Suppressor macrophage (primary cell): ENCODE measurements at regions not wholly inside any gene's neighbourhood (a gene's known extent, or its start where the extent isn't known, plus 50 kb on each side); places are given as distances from the start of the nearest gene placed in this dataset.
"Not testable (repeated sequence)": the region's sequence is repeated elsewhere in the genome, so short reads cannot be mapped to it uniquely, and the experiment has no call there.

Source experiments
- DNase-seq, 4 experiments: peaks; one replicate each; pipeline ENCODE4 v3.0.0-alpha.2; 2020 to 2022

GRCh38 chr11:82194521-82194920 lies 539.1 kb downstream of the FAM181B start:
- no peak for DNase-seq

- no peak for DNase-seq
Observed at GRCh38 chr11:82191695-82192094, 542.0 kb downstream of the FAM181B start.

- DNase-seq = no peak
Observed at GRCh38 chr11:82185925-82186324, 547.7 kb downstream of the FAM181B start.

- no peak for DNase-seq
Observed at GRCh38 chr11:82184966-82185365, 548.7 kb downstream of the FAM181B start.

- DNase-seq = no peak
Observed at GRCh38 chr11:82183346-82183745, 550.3 kb downstream of the FAM181B start.

DNA sequence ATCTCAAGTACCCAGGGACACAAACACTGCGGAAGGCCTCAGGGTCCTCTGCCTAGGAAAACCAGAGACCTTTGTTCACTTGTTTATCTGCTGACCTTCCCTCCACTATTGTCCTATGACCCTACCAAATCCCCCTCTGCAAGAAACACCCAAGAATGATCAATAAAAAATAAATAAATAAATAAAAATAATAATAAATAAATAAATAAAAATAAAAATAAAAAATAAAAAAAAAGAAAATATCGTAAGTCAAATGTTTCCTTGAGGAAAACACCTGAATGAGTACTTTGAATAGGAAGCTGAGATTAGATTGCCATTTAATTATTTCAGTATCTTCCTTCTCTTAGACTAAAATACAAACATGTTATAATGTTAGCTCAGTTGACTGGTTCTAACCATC lies 551.0 kb downstream of the FAM181B start:
- not testable (repeated sequence) for DNase-seq

DNA sequence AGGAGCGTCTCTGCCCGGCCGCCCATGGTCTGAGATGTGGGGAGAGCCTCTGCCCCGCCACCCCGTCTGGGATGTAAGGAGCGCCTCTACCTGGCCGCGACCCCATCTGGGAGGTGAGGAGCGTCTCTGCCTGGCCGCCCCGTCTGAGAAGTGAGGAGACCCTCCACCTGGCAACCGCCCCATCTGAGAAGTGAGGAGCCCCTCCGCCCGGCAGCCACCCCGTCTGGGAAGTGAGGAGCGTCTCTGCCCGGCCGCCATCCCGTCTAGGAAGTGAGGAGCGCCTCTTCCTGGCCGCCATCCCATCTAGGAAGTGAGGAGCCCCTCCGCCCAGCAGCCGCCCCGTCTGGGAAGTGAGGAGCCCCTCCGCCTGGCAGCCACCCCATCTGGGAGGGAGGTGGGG lies 551.9 kb downstream of the FAM181B start:
- DNase-seq = not testable (repeated sequence)

- no peak for DNase-seq
Observed at GRCh38 chr11:82176945-82177344, 556.7 kb downstream of the FAM181B start.

DNA sequence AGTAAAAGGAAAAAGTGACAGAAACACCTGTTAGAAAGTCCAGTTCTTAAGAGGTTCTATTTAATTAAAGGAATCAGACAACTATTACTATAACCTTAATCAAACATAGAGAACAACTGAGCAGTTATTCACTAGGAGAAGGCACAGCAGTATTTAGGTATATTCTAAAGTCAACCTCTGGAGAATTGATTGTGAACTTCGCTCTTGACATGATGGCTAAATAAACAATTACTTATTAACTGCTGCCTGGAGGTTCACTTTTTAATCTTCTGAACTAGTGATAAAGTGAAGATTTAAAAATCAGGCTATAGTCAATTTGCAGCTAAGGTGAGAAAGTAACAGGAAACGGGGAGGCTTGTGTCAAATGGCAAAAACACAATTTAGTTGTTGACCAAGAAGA lies 557.3 kb downstream of the FAM181B start:
- no peak for DNase-seq

DNA sequence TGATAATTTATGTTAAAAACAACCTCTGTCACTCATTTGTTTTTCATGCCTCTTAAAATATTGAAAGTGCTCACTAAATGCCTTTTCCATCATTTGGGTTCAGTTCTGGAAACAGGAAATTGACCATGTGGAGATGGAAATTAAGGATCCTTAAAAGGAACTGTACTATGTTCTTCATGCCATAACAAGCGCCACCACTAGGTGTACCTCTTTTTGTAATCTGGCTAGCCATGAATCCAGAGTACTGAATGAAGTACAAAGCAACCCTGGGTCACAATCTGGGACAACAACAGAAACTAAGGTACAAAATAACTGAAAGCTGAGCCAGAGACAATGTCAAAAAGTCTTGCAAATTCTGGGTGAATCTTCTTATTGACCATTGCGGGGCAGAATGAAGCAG lies 559.1 kb downstream of the FAM181B start:
- no peak for DNase-seq

- no peak for DNase-seq
Observed at GRCh38 chr11:82146789-82147188, 586.9 kb downstream of the FAM181B start.

GRCh38 chr11:82118946-82119345 lies 614.7 kb downstream of the FAM181B start:
- DNase-seq = no peak

DNA sequence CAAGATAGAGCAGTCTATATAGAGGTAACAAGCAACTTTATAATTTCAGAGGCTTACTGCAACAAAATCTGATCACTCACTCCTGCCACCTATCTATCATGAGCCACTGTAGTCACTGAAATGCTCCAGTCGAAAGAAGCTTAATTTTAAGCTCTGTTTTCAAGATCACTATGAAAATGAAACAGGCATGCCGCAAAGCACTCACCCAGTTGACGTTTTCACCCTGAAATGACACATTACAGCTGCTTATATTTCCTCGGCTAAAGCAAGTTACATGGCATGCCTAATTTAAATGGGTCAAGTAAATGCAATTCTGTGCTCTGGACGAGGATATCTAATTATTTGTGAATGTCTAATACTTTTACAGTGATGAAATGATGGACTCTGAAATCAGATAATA lies 616.3 kb downstream of the FAM181B start:
- DNase-seq = no peak

DNA sequence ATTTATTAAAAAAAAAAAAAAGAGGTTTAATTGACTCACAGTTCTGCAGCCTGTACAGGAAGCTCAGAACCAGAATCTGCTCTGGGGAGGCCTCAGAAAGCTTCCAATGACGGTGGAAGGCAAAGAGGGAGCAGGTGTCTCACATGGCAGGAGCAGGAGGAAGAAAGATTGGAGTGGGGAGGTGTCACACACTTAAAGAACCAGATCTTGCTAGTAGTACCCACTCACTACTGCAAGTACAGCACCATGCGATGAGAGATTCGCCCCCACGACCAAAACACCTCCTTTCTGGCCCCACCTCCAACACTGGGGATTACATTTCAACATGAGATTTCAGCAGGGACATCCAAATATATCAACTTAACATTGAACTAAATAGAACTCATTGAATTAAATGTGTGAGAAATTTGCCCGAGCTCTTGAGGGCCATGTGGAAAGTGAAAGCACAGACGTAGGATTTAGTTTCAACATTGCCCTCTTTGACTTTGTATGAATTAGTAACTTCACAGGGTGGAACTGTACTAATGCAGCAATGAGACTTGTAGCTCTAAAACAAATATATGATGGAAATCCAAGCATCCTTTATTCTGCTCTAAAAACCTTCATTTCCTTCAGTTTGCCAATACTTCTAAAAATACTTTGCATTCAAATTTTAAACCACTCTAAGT lies 628.2 kb downstream of the FAM181B start:
- no peak for DNase-seq

GRCh38 chr11:82092904-82093303 lies 640.8 kb downstream of the FAM181B start:
- DNase-seq = no peak

DNA sequence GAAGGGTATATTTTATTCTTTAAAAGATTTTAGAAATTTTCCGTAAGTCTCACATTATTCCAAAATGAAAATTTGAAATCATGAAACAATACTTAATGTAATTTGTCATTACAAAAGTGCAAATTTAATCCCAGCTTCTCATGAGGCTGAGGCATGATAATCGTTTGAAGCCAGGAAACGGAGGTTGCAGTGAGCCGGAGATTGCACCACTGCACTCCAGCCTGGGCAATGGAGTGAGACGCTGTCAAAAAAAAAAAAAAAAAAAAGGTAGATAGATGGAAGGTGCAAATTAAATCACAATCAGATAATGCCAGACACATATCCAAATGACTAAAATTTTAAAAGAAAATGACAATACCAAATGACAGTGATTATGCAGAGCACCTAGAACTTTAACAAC lies 644.2 kb downstream of the FAM181B start:
- no peak for DNase-seq

GRCh38 chr11:82085493-82085892 lies 648.2 kb downstream of the FAM181B start:
- DNase-seq = no peak

DNA sequence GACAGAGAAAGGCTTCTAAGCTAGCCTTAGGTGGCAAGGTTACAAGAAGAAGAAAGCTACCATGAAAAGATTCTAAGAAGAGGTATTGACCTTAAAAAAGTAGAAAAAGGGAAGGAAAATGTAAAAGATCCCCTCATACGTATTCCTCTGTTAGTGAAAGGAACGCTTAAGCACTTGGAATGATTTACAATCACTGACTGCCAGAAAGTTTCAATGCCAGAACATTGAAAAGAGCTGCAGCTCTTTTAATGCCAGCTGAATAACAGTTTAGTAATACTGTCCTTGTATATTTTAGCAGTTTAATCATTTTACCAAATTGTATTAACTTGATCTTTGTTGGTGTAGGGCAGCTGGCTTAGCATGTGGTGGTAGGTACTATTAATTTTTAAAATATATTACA lies 650.7 kb downstream of the FAM181B start:
- no peak for DNase-seq

GRCh38 chr11:82080160-82080559 lies 653.5 kb downstream of the FAM181B start:
- DNase-seq = no peak

GRCh38 chr11:82076126-82076525 lies 657.5 kb downstream of the FAM181B start:
- DNase-seq = no peak

DNA sequence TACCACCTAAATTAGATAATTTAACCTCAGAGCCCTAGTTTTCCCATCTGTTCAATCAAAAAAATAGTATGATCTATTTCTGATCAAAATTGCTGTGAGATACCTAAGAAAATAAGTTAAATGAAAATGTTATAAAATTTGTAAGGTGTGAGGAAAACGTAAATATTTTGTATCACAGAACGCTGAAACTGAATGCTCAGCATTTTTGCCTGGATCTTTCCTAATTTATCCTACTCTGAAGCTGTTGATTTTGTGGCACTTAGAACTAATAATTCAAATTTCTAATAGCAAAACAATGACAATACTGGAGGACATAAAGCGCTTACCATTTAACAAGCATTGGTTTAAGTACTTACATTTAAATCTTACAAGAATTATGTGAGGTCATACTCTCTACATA lies 674.2 kb downstream of the FAM181B start:
- DNase-seq = no peak

- no peak for DNase-seq
Observed at GRCh38 chr11:82056450-82056849, 677.2 kb downstream of the FAM181B start.

DNA sequence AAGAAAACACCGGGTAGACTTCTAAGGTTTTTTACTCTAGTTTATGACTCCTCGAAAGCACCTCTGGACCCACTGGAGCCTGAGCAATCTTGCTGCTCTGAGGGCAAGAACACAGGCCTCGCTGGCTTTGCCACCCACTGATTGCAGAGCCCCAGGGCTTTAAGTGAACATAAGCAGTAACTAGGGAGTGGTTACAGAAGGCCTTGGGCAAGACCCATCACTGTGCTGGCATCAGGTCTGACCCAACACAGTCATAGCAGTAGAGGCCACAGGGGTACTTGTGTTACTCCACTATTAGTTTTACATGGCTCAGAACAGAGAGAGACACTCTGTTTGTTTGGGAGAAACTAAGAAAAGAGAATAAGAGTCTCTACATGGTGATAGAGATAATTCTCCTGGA lies 684.5 kb downstream of the FAM181B start:
- no peak for DNase-seq

DNA sequence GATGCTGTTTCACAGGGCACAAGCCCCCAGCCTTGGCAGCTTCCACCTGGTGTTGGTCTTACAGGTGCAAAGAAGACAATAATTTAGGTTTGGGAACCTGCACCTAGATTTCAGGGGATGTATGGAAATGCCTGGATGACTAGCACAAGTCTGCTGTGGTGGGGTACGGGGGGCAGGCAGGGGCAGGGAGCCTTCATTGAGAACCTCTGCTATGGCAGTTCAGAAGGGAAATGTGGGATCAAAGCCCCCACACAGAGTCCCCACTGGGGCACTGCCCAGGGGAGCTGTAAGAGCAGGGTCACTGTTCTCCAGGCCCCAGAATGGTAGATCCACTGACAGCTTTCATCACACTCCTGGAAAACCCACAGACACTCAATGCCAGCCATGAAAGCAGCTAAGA lies 686.5 kb downstream of the FAM181B start:
- no peak for DNase-seq

DNA sequence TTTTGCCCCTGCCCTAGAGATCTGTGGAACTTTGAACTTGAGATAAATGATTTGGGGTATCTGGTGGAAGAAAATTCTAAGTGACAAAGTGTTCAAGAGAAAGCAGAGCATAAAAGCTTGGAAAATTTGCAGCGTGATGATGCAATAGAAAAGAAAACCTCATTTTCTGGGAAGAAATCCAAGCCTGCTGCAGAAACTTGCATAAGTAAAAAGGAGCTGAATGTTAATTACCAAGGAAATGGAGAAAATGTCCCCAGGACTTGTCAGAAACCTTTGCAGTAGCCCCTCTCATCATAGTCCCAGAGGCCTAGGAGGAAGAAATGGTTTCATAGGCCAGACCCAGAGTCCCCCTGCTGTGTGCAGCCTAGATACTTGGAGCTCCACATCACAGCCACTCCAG lies 686.9 kb downstream of the FAM181B start:
- no peak for DNase-seq
